C4-2B (cell line): ENCODE measurements at regions not wholly inside any gene's neighbourhood (a gene's known extent, or its start where the extent isn't known, plus 50 kb on each side); places are given as distances from the start of the nearest gene placed in this dataset.

Source experiments
- ZFX ChIP-seq: fragments of 450-650 bp; IDR thresholded peaks from 2 replicates; pipeline ENCODE4 v1.6.1; 2017
- TF ChIP-seq, protein P1 (sequence below): fragments of 450-650 bp; conservative IDR thresholded peaks from 2 replicates; pipeline ENCODE4 v1.5.1; 2017; ENCODE audit warnings: mild to moderate bottlenecking

DNA sequence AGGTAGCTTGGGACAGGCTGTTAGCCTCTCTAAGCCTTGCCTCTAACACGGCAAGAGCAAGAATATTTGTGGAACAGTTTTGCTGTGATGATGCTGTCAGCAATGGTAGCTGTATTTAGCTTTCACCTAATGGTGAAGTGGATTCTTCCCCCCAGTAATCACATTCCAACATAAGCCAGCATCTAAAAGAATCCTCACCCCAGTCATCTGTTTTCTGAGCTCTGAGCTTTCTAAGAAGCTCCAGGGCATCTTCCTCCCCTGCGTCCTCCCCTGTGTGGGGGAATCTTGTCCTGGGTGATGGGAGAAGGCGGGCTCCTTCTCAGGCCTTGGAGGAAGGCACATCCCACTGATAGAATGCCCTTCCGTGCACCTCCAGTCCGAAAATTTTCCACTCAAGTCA is 367.6 kb downstream of the BRD1 start:
- TF ChIP-seq, protein P1, sequence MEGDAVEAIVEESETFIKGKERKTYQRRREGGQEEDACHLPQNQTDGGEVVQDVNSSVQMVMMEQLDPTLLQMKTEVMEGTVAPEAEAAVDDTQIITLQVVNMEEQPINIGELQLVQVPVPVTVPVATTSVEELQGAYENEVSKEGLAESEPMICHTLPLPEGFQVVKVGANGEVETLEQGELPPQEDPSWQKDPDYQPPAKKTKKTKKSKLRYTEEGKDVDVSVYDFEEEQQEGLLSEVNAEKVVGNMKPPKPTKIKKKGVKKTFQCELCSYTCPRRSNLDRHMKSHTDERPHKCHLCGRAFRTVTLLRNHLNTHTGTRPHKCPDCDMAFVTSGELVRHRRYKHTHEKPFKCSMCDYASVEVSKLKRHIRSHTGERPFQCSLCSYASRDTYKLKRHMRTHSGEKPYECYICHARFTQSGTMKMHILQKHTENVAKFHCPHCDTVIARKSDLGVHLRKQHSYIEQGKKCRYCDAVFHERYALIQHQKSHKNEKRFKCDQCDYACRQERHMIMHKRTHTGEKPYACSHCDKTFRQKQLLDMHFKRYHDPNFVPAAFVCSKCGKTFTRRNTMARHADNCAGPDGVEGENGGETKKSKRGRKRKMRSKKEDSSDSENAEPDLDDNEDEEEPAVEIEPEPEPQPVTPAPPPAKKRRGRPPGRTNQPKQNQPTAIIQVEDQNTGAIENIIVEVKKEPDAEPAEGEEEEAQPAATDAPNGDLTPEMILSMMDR, result no peak
- TF ChIP-seq ZFX, result no peak
